AG20443 (cell line): ENCODE measurements at regions not wholly inside any gene's neighbourhood (a gene's known extent, or its start where the extent isn't known, plus 50 kb on each side); places are given as distances from the start of the nearest gene placed in this dataset.
A peak's percentile ranks its signal among the peaks of the same experiment; 100 is the strongest.
"Not testable (repeated sequence)": the region's sequence is repeated elsewhere in the genome, so short reads cannot be mapped to it uniquely, and the experiment has no call there.

ENCODE experiments used
- DNase-seq: peaks from one replicate; pipeline ENCODE4 v3.0.0; 2012; ENCODE audit warnings: low spot score, mixed read lengths

DNA sequence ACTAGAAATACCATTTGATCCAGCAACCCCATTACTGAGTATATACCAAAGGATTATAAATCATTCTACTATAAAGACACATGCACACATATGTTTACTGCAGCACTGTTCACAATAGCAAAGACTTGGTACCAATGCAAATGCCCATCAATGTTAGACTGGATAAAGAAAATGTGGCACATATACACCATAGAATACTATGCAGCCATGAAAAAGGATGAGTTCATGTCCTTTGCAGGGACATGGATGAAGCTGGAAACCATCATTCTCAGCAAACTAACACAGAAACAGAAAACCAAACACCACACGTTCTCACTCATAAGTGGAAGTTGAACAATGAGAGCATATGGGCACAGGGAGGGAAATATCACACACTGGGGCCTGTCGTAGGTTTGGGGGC, 106.0 kb downstream of the SPATA18 start:
- DNase-seq, result not testable (repeated sequence)

DNA sequence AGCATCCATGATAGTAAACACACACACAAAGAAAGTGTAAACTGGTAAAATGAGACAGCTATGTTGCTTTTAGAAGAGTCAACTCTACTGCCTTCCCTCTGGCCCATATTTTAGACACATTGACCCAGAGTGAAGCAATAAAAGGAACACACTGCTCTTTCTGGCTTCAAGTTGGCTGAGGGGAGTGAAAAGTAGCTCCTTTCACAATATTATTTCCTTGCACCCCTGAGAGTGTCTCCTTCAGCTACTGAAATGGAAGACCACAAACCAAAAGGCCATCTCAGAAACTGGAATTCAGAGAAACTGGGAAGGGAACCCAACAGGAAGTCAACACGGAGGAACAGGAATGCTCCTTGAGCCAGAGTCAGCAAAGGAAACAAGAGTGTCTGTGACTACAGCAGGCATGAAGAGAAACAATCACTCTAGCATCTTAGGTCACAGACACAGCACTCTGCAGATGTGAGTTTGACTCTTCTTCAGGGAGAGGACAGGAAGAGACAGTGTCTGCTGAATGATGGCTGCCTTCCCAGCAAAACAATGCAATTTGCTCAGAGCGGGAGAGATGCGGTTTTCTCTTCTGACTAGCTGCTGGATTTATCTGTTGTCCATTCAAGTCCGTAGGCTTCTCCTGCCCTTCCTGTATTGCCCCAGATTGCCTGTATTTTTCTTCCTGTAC, 106.7 kb downstream of the SPATA18 start:
- DNase-seq, result peak; percentile 25

DNA sequence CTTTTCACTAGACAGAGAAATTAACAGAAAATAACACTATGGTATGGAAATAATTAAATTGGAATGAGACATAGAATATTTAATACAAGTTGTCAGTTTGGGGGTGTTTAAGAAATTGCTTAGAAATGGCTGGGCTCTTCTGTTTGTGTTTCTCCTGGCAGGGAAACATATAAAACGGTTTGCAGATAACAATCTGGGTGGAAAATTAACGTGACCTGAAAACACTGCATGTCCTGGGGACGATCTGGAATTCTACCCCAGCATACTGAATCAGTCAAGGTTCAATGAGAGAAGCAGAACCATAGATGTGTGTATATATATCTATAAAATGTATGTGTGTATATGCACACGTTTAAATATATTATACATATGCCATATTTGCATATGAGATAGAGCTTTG, 109.8 kb downstream of the SPATA18 start:
- no peak for DNase-seq

DNA sequence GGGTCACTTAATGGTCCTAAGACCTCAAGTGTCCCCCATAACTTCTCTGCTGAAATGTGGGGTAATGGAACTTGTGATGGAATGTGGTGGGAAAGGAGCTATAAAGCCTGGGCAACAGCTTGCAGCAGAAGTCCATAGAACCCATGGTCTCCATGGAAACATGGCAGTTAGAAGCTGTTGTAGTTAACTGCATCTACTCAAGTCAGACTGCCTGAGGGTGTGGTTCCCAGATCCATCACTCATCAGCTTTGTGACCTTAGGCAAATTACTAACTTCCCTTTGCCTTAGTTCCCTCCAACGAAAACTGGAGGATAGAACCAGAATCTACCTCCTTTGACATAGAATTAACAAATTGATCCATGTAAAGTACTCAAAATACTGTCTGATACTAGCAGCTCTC, 113.0 kb downstream of the SPATA18 start:
- DNase-seq, result no peak

DNA sequence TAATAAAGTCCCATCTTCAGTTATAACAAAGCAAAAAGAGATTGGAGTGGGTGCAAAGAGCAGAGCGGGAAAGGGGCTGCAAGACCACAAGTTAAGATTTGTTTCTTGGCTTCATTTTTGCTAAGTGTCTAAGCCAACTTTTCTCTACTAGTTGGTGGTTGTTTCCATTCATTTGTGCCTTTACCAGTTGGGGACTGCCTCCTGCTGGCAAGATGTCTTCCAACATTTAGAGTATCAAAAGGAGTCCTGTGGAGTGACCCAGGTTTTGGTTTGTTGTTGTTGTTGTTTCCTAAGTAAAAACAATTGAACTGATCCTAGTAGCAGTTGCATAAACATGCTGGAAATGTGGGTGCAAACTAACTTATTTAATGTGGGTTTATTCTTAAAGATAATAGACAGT, 121.1 kb downstream of the SPATA18 start:
- DNase-seq, result no peak

DNA sequence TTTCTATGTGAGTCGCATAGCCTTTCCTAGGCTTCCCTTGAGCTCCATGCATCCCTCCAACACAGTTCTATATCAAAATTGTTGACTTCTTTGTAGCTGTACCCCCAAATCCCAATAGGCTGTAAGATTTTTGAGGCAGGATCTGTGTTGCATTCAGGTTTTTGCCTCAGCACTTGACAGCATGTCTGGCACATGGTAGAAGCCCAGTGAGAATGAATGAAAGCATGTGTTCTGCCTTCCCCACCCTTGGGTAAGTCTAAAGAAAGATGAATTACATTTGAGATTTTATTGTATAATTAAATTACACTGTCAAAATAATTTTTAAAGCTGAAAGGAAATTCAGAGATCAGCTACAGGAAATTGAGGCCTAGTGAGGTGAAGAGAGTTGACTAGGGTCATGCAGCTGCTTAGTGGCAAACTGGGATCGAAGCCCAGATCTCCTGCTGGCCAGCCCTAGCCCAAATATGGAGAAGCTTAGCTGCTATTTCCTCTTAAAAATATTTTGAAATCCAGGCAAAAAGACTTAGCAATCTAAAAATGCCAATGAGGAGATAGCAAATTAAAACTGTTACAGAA, 122.5 kb downstream of the SPATA18 start:
- peak; percentile 79 for DNase-seq

DNA sequence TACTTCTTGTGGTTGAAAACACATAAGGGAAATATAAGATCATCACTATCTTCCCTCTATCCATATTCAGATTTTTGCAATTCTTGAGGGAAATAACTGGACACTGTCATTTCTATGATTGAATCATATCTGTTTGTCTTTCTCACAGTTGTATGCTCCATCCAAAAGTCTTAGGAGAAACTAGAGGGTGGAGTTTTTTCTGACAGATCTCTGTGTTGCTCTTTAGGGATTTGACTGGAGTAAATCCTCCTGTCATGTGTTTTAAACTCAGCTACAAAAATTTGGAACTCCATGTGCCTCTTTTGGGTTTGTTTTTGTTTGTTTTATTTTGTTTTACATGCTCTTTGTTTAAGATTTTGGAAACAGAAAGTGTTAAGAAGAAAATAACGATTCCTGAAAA, 136.5 kb downstream of the SPATA18 start:
- DNase-seq, result no peak

DNA sequence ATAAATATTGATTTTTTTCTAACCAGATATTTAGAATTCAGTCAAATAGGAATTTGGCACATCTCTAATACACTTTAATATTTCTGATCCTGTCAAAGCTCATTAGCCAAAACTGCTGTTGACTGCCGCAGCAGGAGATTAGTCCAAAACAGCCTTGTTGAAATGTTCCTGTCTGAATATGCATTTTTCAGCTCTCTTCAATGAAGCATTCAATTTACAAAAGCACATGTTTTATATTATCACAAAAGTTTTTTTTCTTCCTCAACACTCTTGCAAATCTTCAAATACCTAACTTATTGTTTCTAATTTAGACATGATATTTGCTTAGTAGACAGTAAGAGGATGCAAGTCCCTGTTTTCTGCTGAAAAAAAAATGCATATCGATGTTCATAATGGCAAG, 140.9 kb downstream of the SPATA18 start:
- no peak for DNase-seq

DNA sequence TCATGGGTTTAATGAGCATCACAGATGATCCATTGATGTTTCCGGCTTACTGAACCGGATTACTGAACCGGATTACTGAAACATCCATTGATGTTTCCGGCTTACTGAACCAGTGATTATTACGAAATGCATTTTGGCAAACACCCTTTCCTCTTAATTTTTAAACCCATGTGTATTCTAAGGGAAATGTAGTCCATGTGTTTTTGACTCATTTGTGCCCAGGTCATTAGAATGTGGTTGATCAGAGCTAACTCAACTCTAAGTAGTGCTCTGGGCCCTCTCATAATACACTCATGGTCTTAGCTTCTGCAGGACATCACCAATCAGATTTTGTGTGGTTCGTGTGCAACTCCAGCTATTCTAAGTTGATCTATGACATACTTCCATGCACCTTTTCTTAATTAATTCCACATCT, 141.6 kb downstream of the SPATA18 start:
- DNase-seq, result no peak

DNA sequence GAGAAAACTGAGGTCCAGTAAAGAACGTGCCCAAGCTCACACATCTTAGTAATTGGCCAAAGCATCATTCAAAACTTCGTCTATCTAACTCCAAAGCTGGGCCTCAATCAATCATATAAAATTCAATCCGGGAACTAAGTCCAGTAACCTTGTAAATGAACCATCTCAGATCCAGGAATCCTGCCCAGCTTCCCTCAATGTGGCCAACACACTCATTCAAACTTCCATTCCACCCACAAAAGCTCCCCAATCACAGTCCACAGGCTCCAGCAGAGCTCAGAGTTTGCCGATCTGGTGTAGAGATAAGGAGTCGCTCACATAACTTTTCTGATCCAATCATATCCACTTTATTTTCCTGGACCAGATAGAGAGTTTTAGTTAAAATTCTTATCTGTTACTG, 144.8 kb downstream of the SPATA18 start:
- DNase-seq, result no peak

DNA sequence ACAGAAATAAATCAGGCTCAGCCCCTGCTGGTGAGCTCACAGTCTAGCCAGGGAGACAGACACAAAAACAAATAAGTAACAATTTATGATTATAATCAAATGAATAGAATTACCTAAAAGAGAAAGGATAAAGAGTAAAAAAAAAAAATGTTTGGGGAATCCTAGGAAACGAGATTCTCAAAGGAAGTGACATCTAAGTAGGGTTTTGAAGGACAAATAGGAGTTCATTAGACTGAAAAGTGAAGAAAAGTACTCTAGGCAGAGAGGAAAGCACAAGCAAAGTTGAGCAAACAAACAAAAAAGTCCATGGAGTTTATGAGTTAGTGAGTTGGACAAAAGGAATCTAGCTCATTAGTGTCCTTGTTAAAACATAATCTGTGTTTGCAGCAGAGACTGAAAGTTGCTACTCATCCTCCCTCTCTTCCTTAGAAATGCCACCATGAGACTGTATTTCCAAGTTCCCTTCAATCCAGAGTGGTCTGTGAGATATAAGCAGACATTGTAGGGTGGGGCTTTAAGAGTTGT, 145.6 kb downstream of the SPATA18 start:
- no peak for DNase-seq

DNA sequence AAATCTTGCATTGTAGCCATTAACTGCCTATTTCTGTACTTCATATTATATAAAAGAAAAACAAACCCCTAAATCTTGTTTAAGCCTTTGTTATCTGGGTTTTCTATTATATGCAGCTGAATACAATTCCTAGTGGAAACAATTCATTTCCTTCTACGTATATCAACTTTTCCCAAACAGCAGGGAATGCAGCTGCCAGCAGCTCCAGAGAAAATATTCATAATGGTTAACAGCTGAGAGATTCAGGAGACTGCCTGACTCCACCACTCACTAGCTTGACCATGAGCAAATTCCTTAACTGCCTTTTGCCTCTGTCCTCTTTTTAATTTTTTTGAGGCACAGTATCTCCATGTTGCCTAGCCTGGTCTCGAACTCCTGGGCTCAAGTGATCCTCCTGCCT, 146.2 kb downstream of the SPATA18 start:
- DNase-seq, result peak; percentile 49

DNA sequence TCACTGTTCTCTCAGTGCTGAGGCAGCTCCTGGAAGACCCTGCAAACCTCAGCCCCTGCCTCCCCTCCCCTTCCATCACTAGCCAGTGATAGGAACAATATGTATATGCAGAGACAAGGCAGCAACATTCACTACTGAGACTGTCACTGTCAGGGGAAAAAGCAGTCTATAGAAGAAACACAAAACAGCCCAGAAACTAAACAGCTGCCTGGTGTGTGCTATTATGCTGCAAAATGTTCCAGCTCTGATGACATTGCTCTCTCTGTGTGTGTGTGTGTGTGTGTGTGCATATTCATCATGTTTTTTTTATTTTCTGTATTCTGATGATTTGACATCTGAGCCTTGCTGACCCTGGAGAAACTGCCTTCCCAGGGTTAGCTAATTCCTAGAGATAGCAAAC, 147.2 kb downstream of the SPATA18 start:
- DNase-seq, result no peak

DNA sequence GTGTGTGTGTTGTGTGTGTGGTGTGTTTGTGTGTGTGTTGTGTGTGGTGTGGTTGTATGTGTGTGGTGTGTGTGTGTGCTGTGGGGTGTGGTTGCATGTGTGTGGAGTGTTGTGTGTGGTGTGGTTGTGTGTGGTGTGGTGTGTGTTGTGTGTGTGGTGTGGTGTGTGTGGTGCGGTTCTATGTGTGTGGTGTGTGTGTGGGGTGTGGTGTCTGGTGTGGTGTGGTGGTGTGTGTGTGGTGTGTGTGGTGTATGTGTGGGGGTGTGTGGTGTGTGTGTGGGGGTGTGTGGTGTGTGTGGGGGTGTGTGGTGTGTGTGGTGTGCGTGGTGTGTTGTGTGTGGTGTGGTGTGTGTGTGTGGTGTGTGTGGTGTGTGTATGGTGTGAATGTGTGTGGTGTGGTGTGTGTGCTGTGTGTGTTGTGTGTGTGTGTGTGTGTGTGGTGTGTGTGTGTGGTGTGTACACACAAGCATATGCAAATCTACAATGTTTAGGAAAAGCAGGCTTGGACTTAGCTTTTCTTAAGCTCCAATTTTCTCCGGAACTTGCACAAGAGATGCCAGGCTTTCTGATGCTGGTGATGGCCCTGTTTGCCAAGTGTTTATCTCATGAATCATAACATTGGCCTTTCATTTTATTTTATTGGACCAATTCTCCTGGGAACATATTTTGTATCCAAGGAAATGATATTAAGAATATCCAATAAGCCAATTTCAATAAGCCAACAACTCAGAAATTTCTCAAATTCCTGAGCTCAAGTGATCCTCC, 148.7 kb downstream of the SPATA18 start:
- DNase-seq, result peak; percentile 66

DNA sequence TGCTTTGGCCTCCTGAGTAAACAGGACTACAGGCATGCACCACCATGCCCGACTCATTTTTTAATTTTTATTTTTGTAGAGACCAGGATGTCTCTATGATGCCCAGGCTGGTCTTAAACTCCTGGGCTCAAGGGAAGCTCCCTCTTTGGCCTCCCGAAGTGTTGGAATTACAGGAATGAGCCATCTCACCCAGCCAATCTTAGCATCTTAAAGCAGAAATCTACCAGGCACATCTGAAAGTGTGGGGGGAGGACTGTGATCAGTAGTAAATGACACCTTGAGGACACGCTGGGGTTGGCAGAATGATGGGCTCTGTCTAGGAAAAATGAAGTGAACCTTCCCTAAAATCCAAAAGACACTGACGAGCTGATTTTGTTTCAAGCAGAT, 149.2 kb downstream of the SPATA18 start:
- no peak for DNase-seq

DNA sequence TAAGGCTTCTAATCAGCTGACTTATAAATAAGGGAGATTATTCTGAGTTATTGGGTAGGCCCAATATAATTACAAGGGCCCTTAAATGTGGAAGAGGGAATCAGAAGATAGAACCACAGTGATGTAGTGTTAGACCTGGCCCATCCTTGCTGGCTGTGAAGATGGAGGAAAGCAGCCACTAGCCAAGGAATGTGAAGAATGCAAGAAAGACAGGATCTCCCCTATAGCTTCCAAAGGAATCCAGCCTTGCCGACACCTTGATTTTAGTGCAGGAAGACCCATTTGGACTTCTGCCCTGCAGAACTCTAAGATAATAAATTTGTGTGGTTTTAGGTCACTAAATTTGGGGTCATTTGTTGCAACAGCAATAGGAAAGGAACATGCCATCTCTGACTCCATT, 150.6 kb downstream of the SPATA18 start:
- no peak for DNase-seq

DNA sequence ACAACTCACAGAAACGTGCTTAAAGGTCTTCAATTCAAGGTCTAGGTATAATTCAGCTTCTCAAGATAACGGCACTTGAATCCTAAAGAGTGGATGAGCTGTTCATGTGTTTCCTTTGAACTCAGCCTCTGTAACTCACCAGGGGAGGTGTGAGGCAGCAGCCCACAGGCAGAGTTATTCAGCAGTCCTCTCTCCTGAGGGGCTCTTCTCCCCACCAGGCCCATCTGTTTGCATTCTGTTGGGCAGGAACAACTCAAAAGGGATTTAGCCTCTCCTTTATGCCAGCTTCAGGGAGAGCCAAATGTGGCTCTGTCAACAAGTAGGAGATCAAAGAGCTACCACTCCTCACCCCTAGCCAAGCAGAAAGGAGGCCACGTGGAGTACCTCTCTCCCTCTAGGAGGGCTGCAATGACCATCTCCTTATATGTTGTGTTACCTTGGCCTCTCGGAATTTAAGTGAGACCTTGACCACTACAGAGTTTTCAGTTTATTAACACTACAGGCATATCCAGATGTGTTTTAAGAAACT, 151.2 kb downstream of the SPATA18 start:
- no peak for DNase-seq

DNA sequence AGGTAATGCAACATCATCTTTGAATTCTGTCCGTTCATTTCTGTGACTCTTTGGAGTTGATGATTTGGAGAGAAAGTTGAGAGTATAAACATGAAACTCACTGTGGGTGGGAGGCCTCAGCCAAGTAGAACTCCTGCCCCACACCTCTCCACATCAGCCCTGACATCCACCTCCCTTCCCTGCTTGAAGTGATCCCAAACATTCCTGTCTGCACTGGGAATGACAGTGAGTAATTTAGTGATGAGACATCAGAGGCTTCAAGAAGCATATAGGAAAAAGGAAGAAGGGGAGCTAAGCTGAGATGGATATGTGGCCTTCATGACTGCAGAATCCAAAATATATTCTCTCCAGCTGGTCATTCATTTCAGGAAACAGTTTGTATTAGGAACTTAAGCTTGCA, 151.8 kb downstream of the SPATA18 start:
- no peak for DNase-seq

DNA sequence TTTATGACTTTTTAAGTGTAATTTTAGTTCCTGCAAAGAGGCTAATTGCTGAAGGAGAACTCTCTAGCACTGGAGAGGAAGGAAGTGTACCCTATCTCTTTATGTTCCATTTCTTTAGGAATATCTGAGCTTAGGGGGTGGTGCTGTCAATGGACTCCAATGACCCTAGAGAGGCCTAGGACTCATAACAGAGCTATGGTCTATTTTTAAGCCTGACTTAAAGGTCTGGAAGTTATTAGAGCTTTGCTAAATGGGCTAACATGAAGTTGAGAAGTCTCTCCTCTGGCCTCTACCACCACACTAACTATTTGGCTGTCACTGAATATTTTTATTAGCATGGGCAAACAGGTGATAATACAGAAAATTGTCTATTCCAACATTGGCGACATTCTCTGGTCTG, 152.2 kb downstream of the SPATA18 start:
- no peak for DNase-seq

DNA sequence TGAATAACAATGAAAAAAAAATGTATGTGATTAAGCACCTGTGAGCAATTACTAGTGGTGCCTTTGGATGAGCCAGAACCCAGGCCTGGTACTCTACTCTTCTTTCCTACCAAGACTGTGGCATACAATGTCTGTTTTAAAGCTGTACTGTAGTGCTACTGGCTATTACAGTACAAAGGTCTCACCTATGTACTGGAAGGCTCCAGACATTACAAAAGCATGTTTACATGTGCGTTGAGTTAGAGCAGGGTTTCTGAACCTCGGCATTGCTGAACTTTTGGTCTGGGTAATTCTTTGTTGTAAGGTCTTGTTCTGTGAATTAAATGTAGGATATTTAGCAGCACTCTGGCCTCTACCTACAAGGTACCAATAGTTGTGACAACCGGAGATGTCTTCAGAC, 153.8 kb downstream of the SPATA18 start:
- DNase-seq, result no peak

DNA sequence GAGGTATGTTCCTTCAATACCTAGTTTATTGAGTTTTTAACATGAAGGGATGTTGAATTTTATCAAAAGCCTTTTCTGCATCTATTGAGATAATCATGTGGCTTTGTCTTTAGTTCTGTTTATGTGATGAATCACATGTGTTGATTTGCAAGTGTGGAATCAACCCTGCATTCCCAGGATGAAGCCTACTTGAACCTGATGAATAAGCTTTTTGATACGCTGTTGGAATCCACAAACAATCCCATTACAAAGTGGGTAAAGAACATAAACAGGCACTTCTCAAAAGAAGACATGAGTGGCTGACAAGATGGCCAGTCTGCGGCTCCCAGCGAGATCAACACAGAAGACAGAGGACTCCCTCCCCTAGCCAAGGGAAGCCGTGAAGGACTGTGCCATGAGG, 156.0 kb downstream of the SPATA18 start:
- DNase-seq, result not testable (repeated sequence)

DNA sequence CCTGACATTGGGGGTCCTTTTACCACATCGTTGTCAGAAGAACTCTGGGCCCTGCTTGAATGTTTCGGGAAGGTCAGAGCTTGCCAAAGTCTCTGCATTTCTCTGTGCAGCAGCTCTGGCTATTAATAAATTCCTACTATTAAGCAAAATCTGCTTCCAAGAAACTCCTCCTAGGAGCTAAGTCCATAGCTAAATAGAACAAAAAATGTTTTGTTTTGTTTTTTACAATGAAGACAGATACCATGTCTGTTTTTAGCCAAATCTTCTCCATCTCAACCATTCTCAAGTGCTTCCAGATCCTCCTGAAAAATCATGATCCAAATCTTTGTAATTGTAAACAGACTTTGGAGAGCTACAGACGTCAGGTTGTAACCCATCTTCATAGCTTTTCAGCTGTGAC, 161.6 kb downstream of the SPATA18 start:
- no peak for DNase-seq

DNA sequence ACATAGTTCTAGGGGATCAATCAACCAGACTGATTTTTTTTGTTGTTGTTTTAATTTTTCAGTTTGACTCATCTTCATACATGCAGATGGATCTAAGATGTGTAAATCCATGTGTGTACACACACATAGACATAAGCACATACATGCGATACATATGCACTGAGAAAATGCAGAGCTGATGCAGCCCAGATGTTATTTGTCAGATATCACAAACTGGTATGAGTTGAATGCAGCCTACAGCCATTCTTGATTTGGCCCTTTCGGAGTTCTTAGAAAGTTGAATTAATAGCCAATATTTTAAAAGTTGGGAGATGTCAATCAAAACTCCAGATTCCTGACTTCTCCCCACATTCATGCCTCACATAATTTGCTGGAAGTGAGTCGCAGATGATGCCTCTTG, 180.4 kb downstream of the SPATA18 start:
- no peak for DNase-seq
